Stimulated activated CD8-positive, alpha-beta memory T cell treated with anti-CD3 and anti-CD28 coated beads, Interleukin-15, amount 100 ng/mL, for 48 hours (primary cell): ENCODE measurements at regions not wholly inside any gene's neighbourhood (a gene's known extent, or its start where the extent isn't known, plus 50 kb on each side); places are given as distances from the start of the nearest gene placed in this dataset.
"Not testable (repeated sequence)": the region's sequence is repeated elsewhere in the genome, so short reads cannot be mapped to it uniquely, and the experiment has no call there.

Source experiments
- DNase-seq, 2 donors: peaks; one replicate each; pipeline ENCODE4 v3.0.0-alpha.2; 2020; ENCODE audit warnings: low read depth in 2 of 2

- DNase-seq: no peak
Observed at GRCh38 chr18:39215920-39216319, 1650.3 kb upstream of the CELF4 start.

GRCh38 chr18:39211461-39211860 is 1645.9 kb upstream of the CELF4 start:
- no peak for DNase-seq

GRCh38 chr18:39209173-39209572 is 1643.6 kb upstream of the CELF4 start:
- DNase-seq: no peak

- DNase-seq: no peak
Observed at GRCh38 chr18:39208729-39209128, 1643.1 kb upstream of the CELF4 start.

- DNase-seq: no peak
Observed at GRCh38 chr18:39208190-39208589, 1642.6 kb upstream of the CELF4 start.

- not testable (repeated sequence) for DNase-seq
Observed at GRCh38 chr18:39206398-39207103, 1641.0 kb upstream of the CELF4 start.

- no peak for DNase-seq
Observed at GRCh38 chr18:39205565-39206195, 1640.1 kb upstream of the CELF4 start.

- no peak for DNase-seq
Observed at GRCh38 chr18:39200153-39200552, 1634.6 kb upstream of the CELF4 start.

- no peak for DNase-seq
Observed at GRCh38 chr18:39199231-39199855, 1633.7 kb upstream of the CELF4 start.

GRCh38 chr18:39198376-39198775 is 1632.8 kb upstream of the CELF4 start:
- DNase-seq: no peak

GRCh38 chr18:39191931-39192330 is 1626.3 kb upstream of the CELF4 start:
- no peak for DNase-seq

- no peak for DNase-seq
Observed at GRCh38 chr18:39191058-39191457, 1625.5 kb upstream of the CELF4 start.

- DNase-seq: no peak
Observed at GRCh38 chr18:39190508-39190907, 1624.9 kb upstream of the CELF4 start.

GRCh38 chr18:39188278-39188677 is 1622.7 kb upstream of the CELF4 start:
- no peak for DNase-seq

GRCh38 chr18:39186008-39186407 is 1620.4 kb upstream of the CELF4 start:
- no peak for DNase-seq

- no peak for DNase-seq
Observed at GRCh38 chr18:39184176-39184575, 1618.6 kb upstream of the CELF4 start.

- no peak for DNase-seq
Observed at GRCh38 chr18:39178166-39178565, 1612.6 kb upstream of the CELF4 start.

- no peak for DNase-seq
Observed at GRCh38 chr18:39172695-39173421, 1607.3 kb upstream of the CELF4 start.

- no peak for DNase-seq
Observed at GRCh38 chr18:39168723-39169122, 1603.1 kb upstream of the CELF4 start.

GRCh38 chr18:39167990-39168389 is 1602.4 kb upstream of the CELF4 start:
- no peak for DNase-seq

- DNase-seq: no peak
Observed at GRCh38 chr18:39166776-39167175, 1601.2 kb upstream of the CELF4 start.

- no peak for DNase-seq
Observed at GRCh38 chr18:39162013-39162827, 1596.6 kb upstream of the CELF4 start.
